ENCODE measurements at regions not wholly inside any gene's neighbourhood (a gene's known extent, or its start where the extent isn't known, plus 50 kb on each side); places are given as distances from the start of the nearest gene placed in this dataset.

DNA sequence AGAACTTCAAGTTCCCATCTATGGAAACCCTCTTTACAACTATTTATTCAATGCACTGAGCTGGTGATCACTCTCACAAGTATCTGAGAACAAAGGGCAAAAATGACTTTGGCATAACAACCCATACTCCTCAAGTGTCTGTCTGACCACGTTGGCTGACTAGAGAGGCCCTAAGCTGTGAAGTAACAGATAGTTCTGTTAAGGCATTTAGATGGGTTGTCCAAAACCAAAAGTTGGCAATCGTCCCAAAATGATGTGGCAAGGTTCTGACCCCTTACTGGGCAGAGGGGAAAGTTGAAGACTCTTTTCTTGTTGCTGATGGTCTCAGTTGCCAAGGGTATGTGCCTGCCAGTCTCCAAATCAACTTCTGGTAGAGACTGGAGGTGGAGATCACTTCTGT is 524.8 kb downstream of the PPARGC1A start:
- no peak for TF ChIP-seq POLR2AphosphoS5 (IDR thresholded peaks at IDR 0.05; ENCODE audit: low read depth, low read length)
- TF ChIP-seq, protein P1, sequence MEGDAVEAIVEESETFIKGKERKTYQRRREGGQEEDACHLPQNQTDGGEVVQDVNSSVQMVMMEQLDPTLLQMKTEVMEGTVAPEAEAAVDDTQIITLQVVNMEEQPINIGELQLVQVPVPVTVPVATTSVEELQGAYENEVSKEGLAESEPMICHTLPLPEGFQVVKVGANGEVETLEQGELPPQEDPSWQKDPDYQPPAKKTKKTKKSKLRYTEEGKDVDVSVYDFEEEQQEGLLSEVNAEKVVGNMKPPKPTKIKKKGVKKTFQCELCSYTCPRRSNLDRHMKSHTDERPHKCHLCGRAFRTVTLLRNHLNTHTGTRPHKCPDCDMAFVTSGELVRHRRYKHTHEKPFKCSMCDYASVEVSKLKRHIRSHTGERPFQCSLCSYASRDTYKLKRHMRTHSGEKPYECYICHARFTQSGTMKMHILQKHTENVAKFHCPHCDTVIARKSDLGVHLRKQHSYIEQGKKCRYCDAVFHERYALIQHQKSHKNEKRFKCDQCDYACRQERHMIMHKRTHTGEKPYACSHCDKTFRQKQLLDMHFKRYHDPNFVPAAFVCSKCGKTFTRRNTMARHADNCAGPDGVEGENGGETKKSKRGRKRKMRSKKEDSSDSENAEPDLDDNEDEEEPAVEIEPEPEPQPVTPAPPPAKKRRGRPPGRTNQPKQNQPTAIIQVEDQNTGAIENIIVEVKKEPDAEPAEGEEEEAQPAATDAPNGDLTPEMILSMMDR (IDR thresholded peaks at IDR 0.05): no peak
